ENCODE measurements at regions not wholly inside any gene's neighbourhood (a gene's known extent, or its start where the extent isn't known, plus 50 kb on each side); places are given as distances from the start of the nearest gene placed in this dataset.

DNA sequence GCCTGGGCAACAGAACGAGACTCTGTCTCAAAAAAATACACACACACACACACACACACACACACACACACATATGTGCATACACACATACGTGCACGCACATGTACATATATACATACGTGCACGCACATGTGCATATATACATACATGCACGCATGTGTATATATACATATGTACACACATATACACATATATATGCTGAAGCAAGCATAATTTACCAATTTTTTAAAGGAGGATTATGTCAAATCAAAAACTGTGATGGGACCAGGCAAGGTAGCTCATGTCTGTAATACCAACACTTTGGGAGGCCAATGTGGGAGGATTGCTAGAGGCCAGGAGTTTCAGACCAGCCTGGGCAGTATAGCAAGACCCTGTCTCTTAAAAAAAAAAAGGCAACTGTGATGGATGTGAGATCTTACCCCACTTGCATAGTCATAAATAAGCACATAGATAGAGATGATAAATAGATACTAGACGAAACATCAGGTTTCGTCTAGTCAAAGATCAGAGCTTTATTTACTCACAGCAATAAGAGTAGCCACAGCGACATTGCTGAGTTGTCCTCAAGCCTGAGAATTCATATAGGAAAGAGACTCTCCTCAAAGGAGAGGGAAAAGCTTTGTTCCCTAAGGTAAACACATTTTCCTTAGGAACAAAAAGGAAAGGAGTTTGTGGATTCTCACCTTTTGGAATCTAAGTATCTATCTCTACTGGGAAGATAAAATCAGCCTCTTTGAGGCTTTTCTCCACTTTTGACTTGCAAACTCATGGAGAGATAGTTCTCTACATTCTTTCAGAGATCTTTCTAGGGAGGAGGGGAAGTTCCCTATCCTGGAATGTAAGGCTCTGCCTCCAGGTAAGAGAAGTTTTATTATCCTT, 74.7 kb upstream of the AMN1 start:
- TF ChIP-seq CTCF (IDR thresholded peaks at IDR 0.05), result no peak
- peak overlapping the region; percentile 52 for H2AFZ ChIP-seq
- no peak overlapping the region for H3K4me2 ChIP-seq (ENCODE audit: low read length)
- no peaks in the 10 kb centered on the region for H3K79me2 ChIP-seq
- no peaks in the 10 kb centered on the region for H3K4me1 ChIP-seq
- no peak overlapping the region for H3K9ac ChIP-seq
- H3K4me3 ChIP-seq (ENCODE audit: low read depth, low read length), result no peak overlapping the region
- H3K27ac ChIP-seq, result no peak overlapping the region
- no peaks in the 10 kb centered on the region for H3K36me3 ChIP-seq (ENCODE audit: control insufficient read depth, insufficient read depth, low read length)
- no peaks in the 10 kb centered on the region for H3K9me3 ChIP-seq (ENCODE audit: control insufficient read depth, low read length)
- no peaks in the 10 kb centered on the region for H3K27me3 ChIP-seq (ENCODE audit: control insufficient read depth, insufficient read depth, low read length)

- Histone ChIP-seq H2AFZ (no peak overlapping the region), H3K4me2 (ENCODE audit: low read length) (no peak overlapping the region), H3K27ac (no peak overlapping the region), H3K9ac (no peak overlapping the region), H3K27me3 (ENCODE audit: control insufficient read depth, insufficient read depth, low read length) (no peaks in the 10 kb centered on the region), H3K9me3 (ENCODE audit: control insufficient read depth, low read length) (no peaks in the 10 kb centered on the region), H3K79me2 (no peaks in the 10 kb centered on the region), H3K36me3 (ENCODE audit: control insufficient read depth, insufficient read depth, low read length) (no peaks in the 10 kb centered on the region), H3K4me3 (ENCODE audit: low read depth, low read length) (no peak overlapping the region), H3K4me1 (no peaks in the 10 kb centered on the region)
- TF ChIP-seq CTCF (IDR thresholded peaks at IDR 0.05), result no peak
Measured at GRCh38 chr12:31801872-31802271, 73.1 kb upstream of the AMN1 start.

GRCh38 chr12:31797230-31797872, 68.5 kb upstream of the AMN1 start:
- H3K79me2 ChIP-seq, result no peaks in the 10 kb centered on the region
- no peak overlapping the region for H3K4me3 ChIP-seq (ENCODE audit: low read depth, low read length)
- H3K27ac ChIP-seq, result no peak overlapping the region
- H3K4me1 ChIP-seq, result no peaks in the 10 kb centered on the region
- no peak overlapping the region for H3K9ac ChIP-seq
- H2AFZ ChIP-seq, result no peak overlapping the region
- no peaks in the 10 kb centered on the region for H3K27me3 ChIP-seq (ENCODE audit: control insufficient read depth, insufficient read depth, low read length)
- H3K36me3 ChIP-seq (ENCODE audit: control insufficient read depth, insufficient read depth, low read length), result no peaks in the 10 kb centered on the region
- TF ChIP-seq CTCF (IDR thresholded peaks at IDR 0.05), result no peak
- no peaks in the 10 kb centered on the region for H3K9me3 ChIP-seq (ENCODE audit: control insufficient read depth, low read length)
- H3K4me2 ChIP-seq (ENCODE audit: low read length), result no peak overlapping the region

- H3K27me3 ChIP-seq (ENCODE audit: control insufficient read depth, insufficient read depth, low read length), result no peaks in the 10 kb centered on the region
- H3K9ac ChIP-seq, result no peak overlapping the region
- H3K4me1 ChIP-seq, result no peaks in the 10 kb centered on the region
- no peaks in the 10 kb centered on the region for H3K79me2 ChIP-seq
- no peak overlapping the region for H3K27ac ChIP-seq
- TF ChIP-seq CTCF (IDR thresholded peaks at IDR 0.05), result no peak
- no peaks in the 10 kb centered on the region for H3K36me3 ChIP-seq (ENCODE audit: control insufficient read depth, insufficient read depth, low read length)
- H2AFZ ChIP-seq, result no peak overlapping the region
- H3K4me3 ChIP-seq (ENCODE audit: low read depth, low read length), result no peak overlapping the region
- H3K4me2 ChIP-seq (ENCODE audit: low read length), result no peak overlapping the region
- no peaks in the 10 kb centered on the region for H3K9me3 ChIP-seq (ENCODE audit: control insufficient read depth, low read length)
Measured at GRCh38 chr12:31796270-31796951, 67.6 kb upstream of the AMN1 start.
